CD4-positive, alpha-beta T cell treated with Interleukin-6 at 100 ng/mL for 8 hours (primary cell): ENCODE measurements at regions not wholly inside any gene's neighbourhood (a gene's known extent, or its start where the extent isn't known, plus 50 kb on each side); places are given as distances from the start of the nearest gene placed in this dataset.

Experiments used
- DNase-seq: peaks from one replicate; pipeline ENCODE4 v3.0.0-alpha.2; 2020; ENCODE audit warnings: mixed read lengths, low spot score

- no peak for DNase-seq
Measured at GRCh38 chr6:145383428-145383827, 351.9 kb downstream of the EPM2A start.

- no peak for DNase-seq
Measured at GRCh38 chr6:145384503-145384902, 350.8 kb downstream of the EPM2A start.

GRCh38 chr6:145396499-145396898 lies 338.8 kb downstream of the EPM2A start:
- no peak for DNase-seq

GRCh38 chr6:145400508-145400907 lies 334.8 kb downstream of the EPM2A start:
- no peak for DNase-seq

- no peak for DNase-seq
Measured at GRCh38 chr6:145405006-145405551, 330.2 kb downstream of the EPM2A start.

GRCh38 chr6:145406783-145407182 lies 328.5 kb downstream of the EPM2A start:
- no peak for DNase-seq

GRCh38 chr6:145415616-145416015 lies 319.7 kb downstream of the EPM2A start:
- DNase-seq = no peak

GRCh38 chr6:145420599-145420998 lies 314.7 kb downstream of the EPM2A start:
- DNase-seq = no peak

- DNase-seq = no peak
Measured at GRCh38 chr6:145423936-145424335, 311.4 kb downstream of the EPM2A start.

- DNase-seq = no peak
Measured at GRCh38 chr6:145427232-145427631, 308.1 kb downstream of the EPM2A start.

GRCh38 chr6:145428706-145429105 lies 306.6 kb downstream of the EPM2A start:
- no peak for DNase-seq

- DNase-seq = no peak
Measured at GRCh38 chr6:145442110-145442509, 293.2 kb downstream of the EPM2A start.

- no peak for DNase-seq
Measured at GRCh38 chr6:145445674-145446073, 289.6 kb downstream of the EPM2A start.

- no peak for DNase-seq
Measured at GRCh38 chr6:145451029-145451428, 284.3 kb downstream of the EPM2A start.

GRCh38 chr6:145453376-145453775 lies 281.9 kb downstream of the EPM2A start:
- DNase-seq = no peak

- DNase-seq = no peak
Measured at GRCh38 chr6:145454006-145454405, 281.3 kb downstream of the EPM2A start.

GRCh38 chr6:145457556-145457955 lies 277.8 kb downstream of the EPM2A start:
- DNase-seq = no peak

- DNase-seq = no peak
Measured at GRCh38 chr6:145468534-145468933, 266.8 kb downstream of the EPM2A start.

GRCh38 chr6:145469021-145469420 lies 266.3 kb downstream of the EPM2A start:
- no peak for DNase-seq

GRCh38 chr6:145475794-145476396 lies 259.4 kb downstream of the EPM2A start:
- DNase-seq = no peak

- DNase-seq = no peak
Measured at GRCh38 chr6:145480024-145480423, 255.3 kb downstream of the EPM2A start.

GRCh38 chr6:145483191-145483996 lies 251.9 kb downstream of the EPM2A start:
- no peak for DNase-seq

GRCh38 chr6:145485288-145485687 lies 250.0 kb downstream of the EPM2A start:
- DNase-seq = no peak
